ENCODE measurements at regions not wholly inside any gene's neighbourhood (a gene's known extent, or its start where the extent isn't known, plus 50 kb on each side); places are given as distances from the start of the nearest gene placed in this dataset.

- no peaks in the 10 kb centered on the region for H3K36me3 ChIP-seq (ENCODE audit: insufficient read depth, low read length)
- no peaks in the 10 kb centered on the region for H3K27me3 ChIP-seq (ENCODE audit: insufficient read depth, low read length, poor library complexity, severe bottlenecking)
- H4K20me1 ChIP-seq (ENCODE audit: insufficient read depth, low read length, poor library complexity, severe bottlenecking), result no peaks in the 10 kb centered on the region
- H3K9me2 ChIP-seq (replicated peaks; ENCODE audit: low read depth, low read length), result no peaks in the 10 kb centered on the region
- TF ChIP-seq CTCF (conservative IDR thresholded peaks at IDR 0.05; ENCODE audit: low read length), result no peak
- no peak for TF ChIP-seq EZH2phosphoT487 (IDR thresholded peaks at IDR 0.05; ENCODE audit: borderline replicate concordance)
- no peak overlapping the region for H3K4me3 ChIP-seq (ENCODE audit: low read length, poor library complexity, severe bottlenecking)
- no peak overlapping the region for H2AFZ ChIP-seq (ENCODE audit: low read length)
- no peaks in the 10 kb centered on the region for H3F3A ChIP-seq (ENCODE audit: low read depth)
- H3K79me2 ChIP-seq (ENCODE audit: insufficient read depth, low read length), result no peaks in the 10 kb centered on the region
- no peak overlapping the region for H3K4me2 ChIP-seq (ENCODE audit: low read depth, low read length, poor library complexity, severe bottlenecking)
- H3K4me1 ChIP-seq (ENCODE audit: insufficient read depth, low read length, poor library complexity, severe bottlenecking), result no peaks in the 10 kb centered on the region
- H3K9me3 ChIP-seq (ENCODE audit: insufficient read depth, low read depth, low read length), result no peaks in the 10 kb centered on the region
- H3K9ac ChIP-seq (ENCODE audit: low read depth, low read length, poor library complexity, severe bottlenecking), result no peak overlapping the region
Measured at GRCh38 chr12:28050606-28051005, 78.1 kb upstream of the PTHLH start.

GRCh38 chr12:28051516-28052354 lies 79.2 kb upstream of the PTHLH start:
- Histone ChIP-seq H3K4me3 (ENCODE audit: low read length, poor library complexity, severe bottlenecking) (no peak overlapping the region), H3K9ac (ENCODE audit: low read depth, low read length, poor library complexity, severe bottlenecking) (no peak overlapping the region), H3F3A (ENCODE audit: low read depth) (no peaks in the 10 kb centered on the region)

GRCh38 chr12:28053564-28053963 lies 81.0 kb upstream of the PTHLH start:
- Histone ChIP-seq H3K9me2 (replicated peaks; ENCODE audit: low read depth, low read length) (no peaks in the 10 kb centered on the region), H3K27me3 (ENCODE audit: insufficient read depth, low read length, poor library complexity, severe bottlenecking) (no peaks in the 10 kb centered on the region), H3K4me1 (ENCODE audit: insufficient read depth, low read length, poor library complexity, severe bottlenecking) (peaks cover 12% of the 10 kb centered on the region), H3K9me3 (ENCODE audit: insufficient read depth, low read depth, low read length) (no peaks in the 10 kb centered on the region), H3F3A (ENCODE audit: low read depth) (no peaks in the 10 kb centered on the region), H3K4me3 (ENCODE audit: low read length, poor library complexity, severe bottlenecking) (no peak overlapping the region), H3K36me3 (ENCODE audit: insufficient read depth, low read length) (no peaks in the 10 kb centered on the region), H3K9ac (ENCODE audit: low read depth, low read length, poor library complexity, severe bottlenecking) (no peak overlapping the region), H3K4me2 (ENCODE audit: low read depth, low read length, poor library complexity, severe bottlenecking) (no peak overlapping the region), H3K79me2 (ENCODE audit: insufficient read depth, low read length) (no peaks in the 10 kb centered on the region), H2AFZ (ENCODE audit: low read length) (no peak overlapping the region), H4K20me1 (ENCODE audit: insufficient read depth, low read length, poor library complexity, severe bottlenecking) (no peaks in the 10 kb centered on the region)
- TF ChIP-seq EZH2phosphoT487 (IDR thresholded peaks at IDR 0.05; ENCODE audit: borderline replicate concordance), result no peak
- no peak for TF ChIP-seq CTCF (conservative IDR thresholded peaks at IDR 0.05; ENCODE audit: low read length)

More at GRCh38 chr12:28051516-28052354, 79.2 kb upstream of the PTHLH start:
- no peaks in the 10 kb centered on the region for H4K20me1 ChIP-seq (ENCODE audit: insufficient read depth, low read length, poor library complexity, severe bottlenecking)
- no peaks in the 10 kb centered on the region for H3K79me2 ChIP-seq (ENCODE audit: insufficient read depth, low read length)
- no peaks in the 10 kb centered on the region for H3K9me3 ChIP-seq (ENCODE audit: insufficient read depth, low read depth, low read length)
- no peaks in the 10 kb centered on the region for H3K36me3 ChIP-seq (ENCODE audit: insufficient read depth, low read length)
- H3K4me2 ChIP-seq (ENCODE audit: low read depth, low read length, poor library complexity, severe bottlenecking), result no peak overlapping the region
- TF ChIP-seq CTCF (conservative IDR thresholded peaks at IDR 0.05; ENCODE audit: low read length) (no peak), EZH2phosphoT487 (IDR thresholded peaks at IDR 0.05; ENCODE audit: borderline replicate concordance) (no peak)
- H3K4me1 ChIP-seq (ENCODE audit: insufficient read depth, low read length, poor library complexity, severe bottlenecking), result no peaks in the 10 kb centered on the region
- no peaks in the 10 kb centered on the region for H3K9me2 ChIP-seq (replicated peaks; ENCODE audit: low read depth, low read length)
- no peak overlapping the region for H2AFZ ChIP-seq (ENCODE audit: low read length)
- no peaks in the 10 kb centered on the region for H3K27me3 ChIP-seq (ENCODE audit: insufficient read depth, low read length, poor library complexity, severe bottlenecking)
